K562 (cell line): ENCODE measurements at regions not wholly inside any gene's neighbourhood (a gene's known extent, or its start where the extent isn't known, plus 50 kb on each side); places are given as distances from the start of the nearest gene placed in this dataset.

Experiments used
- ATAC-seq: fragments of 200-7000 bp; cut with Tn5 transposase; 3 replicates; pipeline ENCODE4 v1.9.1; 2020; ENCODE audit warnings: moderate library complexity
- BruUV-seq: library from RNA; stranded (reverse); fragments of 400-500 nt; replicated peaks from 2 replicates; lab custom pipeline; 2021; lab: Mats Ljungman, UMichigan
- CTCF ChIA-PET: fragments of 300-600 bp; formaldehyde crosslinking; extraction: SDS; loops from one replicate; lab custom pipeline; 2021; ENCODE audit warnings: low intra/inter-chr PET ratio; lab: Yijun Ruan, JAX
- POLR2A ChIA-PET: fragments of 300-600, 350-650 bp; sonication (Branson Sonifier 250); formaldehyde crosslinking; extraction: SDS; loops from one replicate; lab custom pipeline; 2021; ENCODE audit warnings: antibody characterized with exemption, inconsistent platforms; lab: Yijun Ruan, JAX
- DNase-seq, 4 experiments: peaks; one replicate each; pipeline versions ENCODE4 v3.0.0 to v3.0.0-alpha.2; 2011 to 2018; ENCODE audit warnings: low spot score in 3 of 4, mixed read lengths in 3 of 4; ENCODE audit errors: extremely low read depth in 1 of 4
- FAIRE-seq: peaks from 2 replicates; lab custom pipeline; 2011; peaks lifted over from hg19 to GRCh38; lab: Jason Lieb, UNC
- H2AFZ ChIP-seq: 2 replicates; pipeline ENCODE4 v1.6.0; 2011; ENCODE audit warnings: low read depth, low read length, control low read depth, inconsistent platforms
- H3K27ac ChIP-seq: fragments of 200-600 bp; 3 replicates; pipeline ENCODE4 v1.8.0; 2011; ENCODE audit warnings: low read depth, mild to moderate bottlenecking, control low read depth, inconsistent platforms, low read length, moderate library complexity, mixed read lengths; ENCODE audit errors: extremely low read depth
- H3K27me3 ChIP-seq, 2 experiments: fragments of 300-600 bp in 1 of 2; 2 replicates in 1 of 2; 3 replicates in 1 of 2; pipeline versions ENCODE4 v1.6.0 to v1.8.0; 2011; ENCODE audit warnings: inconsistent platforms in 2 of 2, low read length in 2 of 2, mild to moderate bottlenecking in 1 of 2, mixed read lengths in 1 of 2, moderate library complexity in 1 of 2; ENCODE audit not compliant: control insufficient read depth in 2 of 2, insufficient read depth in 2 of 2
- H3K36me3 ChIP-seq: fragments of 300-600 bp; 3 replicates; pipeline ENCODE4 v1.8.0; 2011; ENCODE audit warnings: mild to moderate bottlenecking, low read length, inconsistent platforms; ENCODE audit not compliant: control insufficient read depth, insufficient read depth
- H3K4me1 ChIP-seq, 2 experiments: fragments of 200-600 bp in 1 of 2; replicated peaks in 1 of 2; 2 replicates in 1 of 2; 3 replicates in 1 of 2; pipeline versions ENCODE4 v1.5.1 to v1.8.0; 2011; ENCODE audit warnings: inconsistent platforms in 2 of 2, low read length in 2 of 2, mild to moderate bottlenecking in 1 of 2, mixed read lengths in 1 of 2, moderate library complexity in 1 of 2; ENCODE audit not compliant: control insufficient read depth in 2 of 2, insufficient read depth in 2 of 2
- H3K4me2 ChIP-seq: 2 replicates; pipeline ENCODE4 v1.6.1; 2011; ENCODE audit warnings: low read length, control low read depth, inconsistent platforms, mixed read lengths; ENCODE audit not compliant: insufficient read depth
- H3K4me3 ChIP-seq: fragments of 200-600 bp; sonication (generic), shearing (Covaris generic); 2 replicates; pipeline ENCODE4 v1.5.1; 2016; ENCODE audit warnings: control low read depth, inconsistent platforms
- H3K79me2 ChIP-seq: fragments of 200-600 bp; 3 replicates; pipeline ENCODE4 v1.8.0; 2011; ENCODE audit warnings: low read length, inconsistent platforms; ENCODE audit not compliant: control insufficient read depth, insufficient read depth
- H3K9ac ChIP-seq, 2 experiments: 2 replicates each; pipeline versions ENCODE4 v1.6.0 to v1.6.1; 2011; ENCODE audit warnings: low read depth in 2 of 2, low read length in 2 of 2, control low read depth in 1 of 2, inconsistent platforms in 1 of 2, mild to moderate bottlenecking in 1 of 2, mixed read lengths in 1 of 2; ENCODE audit not compliant: insufficient read depth in 1 of 2
- H3K9me1 ChIP-seq: one replicate; pipeline ENCODE4 v1.6.0; 2011; ENCODE audit warnings: inconsistent platforms, mild to moderate bottlenecking, low read length, moderate library complexity; ENCODE audit not compliant: control insufficient read depth, insufficient read depth
- H3K9me3 ChIP-seq: replicated peaks from 2 replicates; pipeline ENCODE4 v1.5.1; 2011; ENCODE audit warnings: low read depth, low read length, inconsistent platforms; ENCODE audit not compliant: control insufficient read depth, insufficient read depth
- H4K20me1 ChIP-seq: replicated peaks from 2 replicates; pipeline ENCODE4 v1.6.1; 2011; ENCODE audit warnings: low read length, inconsistent platforms, mixed read lengths; ENCODE audit not compliant: control insufficient read depth, insufficient read depth
- CCAR2 ChIP-seq: fragments of 200-400 bp; formaldehyde crosslinking; IDR thresholded peaks from 2 replicates; pipeline ENCODE4 v1.6.1; 2017; ENCODE audit warnings: mild to moderate bottlenecking, low read depth, low read length
- CSDE1 ChIP-seq, 2 experiments: fragments of 450-650 bp; IDR thresholded peaks; 2 replicates each; pipeline ENCODE4 v1.6.1; 2016; ENCODE audit warnings: mild to moderate bottlenecking in 1 of 2
- ETS2 ChIP-seq: IDR thresholded peaks from 2 replicates; pipeline ENCODE4 v1.6.1; 2016; ENCODE audit warnings: borderline replicate concordance, missing genetic modification characterization, mild to moderate bottlenecking, moderate library complexity, missing compliant biosample characterization; ENCODE audit not compliant: poor library complexity, severe bottlenecking
- HIVEP1 ChIP-seq: fragments of 250-450 bp; sonication (Bioruptor Pico); IDR thresholded peaks from 2 replicates; pipeline ENCODE4 v1.4.0; 2020; ENCODE audit warnings: mild to moderate bottlenecking
- MYC ChIP-seq, 2 experiments: fragments of 250-450 bp in 1 of 2; sonication (Bioruptor Pico) in 1 of 2; IDR thresholded peaks; 2 replicates each; pipeline versions ENCODE4 v1.5.1 to v1.6.1; 2012 to 2021; ENCODE audit warnings: low read depth in 2 of 2, borderline replicate concordance in 1 of 2, improper control_type of control experiment in 1 of 2, low read length in 1 of 2, mild to moderate bottlenecking in 1 of 2, moderate library complexity in 1 of 2
- RBM17 ChIP-seq: fragments of 200-400 bp; formaldehyde crosslinking; IDR thresholded peaks from 2 replicates; pipeline ENCODE4 v1.6.1; 2017; ENCODE audit warnings: low read depth, mild to moderate bottlenecking, low read length, borderline replicate concordance
- SAP30 ChIP-seq: fragments of 200-600 bp; sonication (generic); IDR thresholded peaks from 2 replicates; pipeline ENCODE4 v1.6.1; 2012; ENCODE audit warnings: borderline replicate concordance, low read depth, mild to moderate bottlenecking, moderate library complexity, low read length, control low read depth, inconsistent platforms; ENCODE audit not compliant: insufficient read depth, poor library complexity, severe bottlenecking
- TCFL5 ChIP-seq: fragments of 250-450 bp; sonication (Bioruptor Pico); conservative IDR thresholded peaks from 2 replicates; pipeline ENCODE4 v1.6.1; 2021; ENCODE audit warnings: mild to moderate bottlenecking, moderate library complexity, matching md5 sums
- WGBS: fragments of 100-300 bp; shearing (Covaris generic); methylation state at CpG from one replicate; pipeline ENCODE4 v1.1.6; 2016; ENCODE audit warnings: low coverage, mixed read lengths; ENCODE audit not compliant: insufficient coverage; ENCODE audit errors: missing lambda C conversion rate; 5-methylcytosine and 5-hydroxymethylcytosine counted together
- in situ Hi-C: fragments of 300-500 bp; cut with MboI; formaldehyde crosslinking; loops from 4 replicates; pipeline ENCODE4 v1.15.0; 2018; ENCODE audit warnings: inconsistent platforms, mixed read lengths
- intact Hi-C: fragments of 100-400 bp; cut with micrococcal nuclease; formaldehyde crosslinking; loops from 2 replicates; pipeline ENCODE4 v1.14.2; 2022
- TF ChIP-seq, protein P1 (sequence below): fragments of 250-450 bp; sonication (Bioruptor Pico); IDR thresholded peaks from 2 replicates; pipeline ENCODE4 v1.5.0; 2021
- TF ChIP-seq, protein P2 (sequence below): fragments of 250-450 bp; sonication (Bioruptor Pico); IDR thresholded peaks from 2 replicates; pipeline ENCODE4 v1.5.0; 2020; ENCODE audit warnings: mild to moderate bottlenecking, borderline replicate concordance

- no peak for ATAC-seq
Observed at GRCh38 chr2:51620796-51621195, 588.9 kb upstream of the NRXN1 start.

More at GRCh38 chr2:51620796-51621195, 588.9 kb upstream of the NRXN1 start:
- no peak overlapping the region for H3K27ac ChIP-seq
- H3K9me1 ChIP-seq = no peaks in the 10 kb centered on the region
- ChIA-PET POLR2A (no interaction called here), CTCF (no interaction called here)
- FAIRE-seq (no peak), DNase-seq (no peak)
- intact Hi-C loops = no loop called here
- in situ Hi-C loops = no loop called here
- no peak overlapping the region for H3K9ac ChIP-seq
- H2AFZ ChIP-seq = no peak overlapping the region
- no peaks in the 10 kb centered on the region for H3K36me3 ChIP-seq
- H4K20me1 ChIP-seq = no peaks in the 10 kb centered on the region
- TF ChIP-seq SAP30 = no peak
- TF ChIP-seq HIVEP1 = no peak
- no peak for TF ChIP-seq RBM17
- TF ChIP-seq, protein P1, sequence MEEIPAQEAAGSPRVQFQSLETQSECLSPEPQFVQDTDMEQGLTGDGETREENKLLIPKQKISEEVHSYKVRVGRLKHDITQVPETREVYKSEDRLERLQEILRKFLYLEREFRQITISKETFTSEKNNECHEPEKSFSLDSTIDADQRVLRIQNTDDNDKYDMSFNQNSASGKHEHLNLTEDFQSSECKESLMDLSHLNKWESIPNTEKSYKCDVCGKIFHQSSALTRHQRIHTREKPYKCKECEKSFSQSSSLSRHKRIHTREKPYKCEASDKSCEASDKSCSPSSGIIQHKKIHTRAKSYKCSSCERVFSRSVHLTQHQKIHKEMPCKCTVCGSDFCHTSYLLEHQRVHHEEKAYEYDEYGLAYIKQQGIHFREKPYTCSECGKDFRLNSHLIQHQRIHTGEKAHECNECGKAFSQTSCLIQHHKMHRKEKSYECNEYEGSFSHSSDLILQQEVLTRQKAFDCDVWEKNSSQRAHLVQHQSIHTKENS (CRISPR knock-in tag) = no peak
- no peak for TF ChIP-seq TCFL5 (CRISPR knock-in tag)
- TF ChIP-seq, protein P2, sequence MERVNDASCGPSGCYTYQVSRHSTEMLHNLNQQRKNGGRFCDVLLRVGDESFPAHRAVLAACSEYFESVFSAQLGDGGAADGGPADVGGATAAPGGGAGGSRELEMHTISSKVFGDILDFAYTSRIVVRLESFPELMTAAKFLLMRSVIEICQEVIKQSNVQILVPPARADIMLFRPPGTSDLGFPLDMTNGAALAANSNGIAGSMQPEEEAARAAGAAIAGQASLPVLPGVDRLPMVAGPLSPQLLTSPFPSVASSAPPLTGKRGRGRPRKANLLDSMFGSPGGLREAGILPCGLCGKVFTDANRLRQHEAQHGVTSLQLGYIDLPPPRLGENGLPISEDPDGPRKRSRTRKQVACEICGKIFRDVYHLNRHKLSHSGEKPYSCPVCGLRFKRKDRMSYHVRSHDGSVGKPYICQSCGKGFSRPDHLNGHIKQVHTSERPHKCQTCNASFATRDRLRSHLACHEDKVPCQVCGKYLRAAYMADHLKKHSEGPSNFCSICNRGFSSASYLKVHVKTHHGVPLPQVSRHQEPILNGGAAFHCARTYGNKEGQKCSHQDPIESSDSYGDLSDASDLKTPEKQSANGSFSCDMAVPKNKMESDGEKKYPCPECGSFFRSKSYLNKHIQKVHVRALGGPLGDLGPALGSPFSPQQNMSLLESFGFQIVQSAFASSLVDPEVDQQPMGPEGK (CRISPR knock-in tag) = no peak
- TF ChIP-seq CSDE1 (IDR thresholded peaks at IDR 0.05) = no peak
- no peak for TF ChIP-seq CCAR2
- TF ChIP-seq ETS2 = no peak
- no peak for TF ChIP-seq MYC (IDR thresholded peaks at IDR 0.05; ENCODE audit: low read depth, low read length)
- no peak for TF ChIP-seq MYC (CRISPR knock-in tag; IDR thresholded peaks at IDR 0.05; ENCODE audit: borderline replicate concordance, low read depth)
- no peaks in the 10 kb centered on the region for H3K4me1 ChIP-seq
- H3K4me3 ChIP-seq = no peak overlapping the region
- H3K79me2 ChIP-seq = no peaks in the 10 kb centered on the region
- BruUV-seq = no TSS peak
- H3K27me3 ChIP-seq = no peaks in the 10 kb centered on the region
- H3K4me2 ChIP-seq = no peak overlapping the region
- no peaks in the 10 kb centered on the region; the same call in 1 of the 2 replicates for H3K9me3 ChIP-seq
- WGBS = 0% methylated on average over 1 of the region's 1 CpG
